IMR-90 (cell line): ENCODE measurements at regions not wholly inside any gene's neighbourhood (a gene's known extent, or its start where the extent isn't known, plus 50 kb on each side); places are given as distances from the start of the nearest gene placed in this dataset.

Experiments
- ATAC-seq: fragments of 200-7000 bp; cut with Tn5 transposase; 2 replicates; pipeline ENCODE4 v1.9.1; 2020; ENCODE audit warnings: low read depth, mild to moderate bottlenecking, moderate library complexity
- BruUV-seq: library from RNA; stranded (reverse); fragments of 400-500 nt; replicated peaks from 2 replicates; lab custom pipeline; 2021; lab: Mats Ljungman, UMichigan
- CTCF ChIA-PET: fragments of 300-600 bp; formaldehyde crosslinking; extraction: SDS; loops from one replicate; lab custom pipeline; 2021; ENCODE audit warnings: antibody characterized with exemption; lab: Yijun Ruan, JAX
- POLR2A ChIA-PET: fragments of 300-600 bp; sonication (Branson Sonifier 250); formaldehyde crosslinking; loops from one replicate; lab custom pipeline; 2022; ENCODE audit warnings: antibody characterized with exemption; ENCODE audit not compliant: unreplicated experiment; lab: Charles Lee
- DNase-seq: peaks from one replicate; pipeline ENCODE4 v3.0.0; 2013
- H2AFZ ChIP-seq: replicated peaks from 2 replicates; pipeline ENCODE3; 2013; ENCODE audit warnings: low read length, mild to moderate bottlenecking; ENCODE audit not compliant: poor library complexity
- H2AK5ac ChIP-seq: 2 replicates; pipeline ENCODE4 v1.6.1; 2013; ENCODE audit warnings: low read depth, low read length, inconsistent platforms
- H2AK9ac ChIP-seq: replicated peaks from 2 replicates; pipeline ENCODE3; 2013; ENCODE audit warnings: mild to moderate bottlenecking, low read depth, low read length, moderate library complexity; ENCODE audit not compliant: poor library complexity
- H2BK120ac ChIP-seq: 2 replicates; pipeline ENCODE4 v1.6.1; 2013; ENCODE audit warnings: low read depth, low read length, inconsistent platforms
- H2BK15ac ChIP-seq: 3 replicates; pipeline ENCODE4 v1.6.1; 2013; ENCODE audit warnings: low read depth, low read length, inconsistent platforms
- H2BK20ac ChIP-seq: 2 replicates; pipeline ENCODE4 v1.6.1; 2013; ENCODE audit warnings: low read depth, mild to moderate bottlenecking, inconsistent platforms, low read length, moderate library complexity
- H2BK5ac ChIP-seq: 2 replicates; pipeline ENCODE4 v1.6.1; 2013; ENCODE audit warnings: mild to moderate bottlenecking, low read depth, low read length, inconsistent platforms; ENCODE audit not compliant: poor library complexity, severe bottlenecking
- H3K14ac ChIP-seq: replicated peaks from 2 replicates; pipeline ENCODE4 v1.6.1; 2013; ENCODE audit warnings: low read depth, low read length, inconsistent platforms
- H3K18ac ChIP-seq: 2 replicates; pipeline ENCODE4 v1.6.1; 2013; ENCODE audit warnings: low read depth, low read length, control low read depth
- H3K23ac ChIP-seq: 2 replicates; pipeline ENCODE4 v1.6.1; 2013; ENCODE audit warnings: low read depth, low read length, inconsistent platforms
- H3K27ac ChIP-seq: 2 replicates; pipeline ENCODE4 v1.5.1; 2013; ENCODE audit warnings: mild to moderate bottlenecking, control low read depth, low read length; ENCODE audit not compliant: insufficient read depth
- H3K27me3 ChIP-seq: 2 replicates; pipeline ENCODE4 v1.6.1; 2013; ENCODE audit warnings: low read length; ENCODE audit not compliant: control insufficient read depth, insufficient read depth
- H3K36me3 ChIP-seq: 2 replicates; pipeline ENCODE4 v1.6.1; 2013; ENCODE audit warnings: low read length, mixed read lengths; ENCODE audit not compliant: control insufficient read depth, insufficient read depth
- H3K4ac ChIP-seq: 2 replicates; pipeline ENCODE4 v1.6.1; 2013; ENCODE audit warnings: low read depth, low read length, inconsistent platforms
- H3K4me1 ChIP-seq: 2 replicates; pipeline ENCODE4 v1.6.1; 2013; ENCODE audit warnings: low read length, mixed read lengths; ENCODE audit not compliant: control insufficient read depth, insufficient read depth
- H3K4me2 ChIP-seq: 2 replicates; pipeline ENCODE4 v1.6.1; 2013; ENCODE audit warnings: low read depth, mild to moderate bottlenecking, control low read depth, low read length, moderate library complexity
- H3K4me3 ChIP-seq: 2 replicates; pipeline ENCODE4 v1.5.1; 2013; ENCODE audit warnings: low read depth, mild to moderate bottlenecking, control low read depth, low read length, moderate library complexity; ENCODE audit not compliant: insufficient read depth
- H3K56ac ChIP-seq: 2 replicates; pipeline ENCODE4 v1.6.1; 2013; ENCODE audit warnings: low read length, inconsistent platforms; ENCODE audit not compliant: insufficient read depth; ENCODE audit errors: extremely low read depth
- H3K79me1 ChIP-seq, 2 experiments: 2 replicates each; pipeline ENCODE4 v1.6.1; 2013; ENCODE audit warnings: low read length in 2 of 2, inconsistent platforms in 1 of 2, low read depth in 1 of 2
- H3K9ac ChIP-seq: 2 replicates; pipeline ENCODE4 v1.6.1; 2013; ENCODE audit warnings: low read depth, low read length, control low read depth
- H3K9me1 ChIP-seq: 2 replicates; pipeline ENCODE4 v1.6.1; 2013; ENCODE audit warnings: low read length, inconsistent platforms; ENCODE audit not compliant: insufficient read depth
- H3K9me3 ChIP-seq: 2 replicates; pipeline ENCODE4 v1.6.1; 2013; ENCODE audit warnings: low read length; ENCODE audit not compliant: control insufficient read depth, insufficient read depth
- H4K20me1 ChIP-seq: 2 replicates; pipeline ENCODE4 v1.6.1; 2013; ENCODE audit warnings: low read length, inconsistent platforms; ENCODE audit not compliant: insufficient read depth
- H4K5ac ChIP-seq: 2 replicates; pipeline ENCODE4 v1.6.1; 2013; ENCODE audit warnings: mild to moderate bottlenecking, low read depth, low read length, control low read depth
- H4K8ac ChIP-seq, 2 experiments: 2 replicates each; pipeline ENCODE4 v1.6.1; 2013; ENCODE audit warnings: low read depth in 2 of 2, low read length in 2 of 2, control low read depth in 1 of 2, inconsistent platforms in 1 of 2
- H4K91ac ChIP-seq: 2 replicates; pipeline ENCODE4 v1.6.1; 2013; ENCODE audit warnings: low read depth, low read length, inconsistent platforms; ENCODE audit not compliant: insufficient read depth
- BHLHE40 ChIP-seq: fragments of 150-350 bp; IDR thresholded peaks from 2 replicates; pipeline ENCODE4 v1.6.1; 2016; ENCODE audit warnings: mild to moderate bottlenecking, low read depth, low read length
- CHD1 ChIP-seq: IDR thresholded peaks from 2 replicates; pipeline ENCODE4 v1.6.1; 2012; ENCODE audit warnings: low read depth, low read length, improper control_type of control experiment
- ELK1 ChIP-seq: fragments of 150-350 bp; IDR thresholded peaks from 2 replicates; pipeline ENCODE4 v1.6.1; 2016; ENCODE audit warnings: low read depth, mild to moderate bottlenecking, low read length, moderate library complexity, borderline replicate concordance
- FOS ChIP-seq: fragments of 150-350 bp; IDR thresholded peaks from 2 replicates; pipeline ENCODE4 v1.6.1; 2016; ENCODE audit warnings: low read depth, low read length
- POLR2A ChIP-seq: IDR thresholded peaks from 2 replicates; pipeline ENCODE4 v1.6.1; 2012; ENCODE audit warnings: mild to moderate bottlenecking, low read depth, low read length
- RCOR1 ChIP-seq: IDR thresholded peaks from 2 replicates; pipeline ENCODE4 v1.6.1; 2012; ENCODE audit warnings: mild to moderate bottlenecking, low read length, improper control_type of control experiment; ENCODE audit not compliant: insufficient replicate concordance
- RFX5 ChIP-seq: IDR thresholded peaks from 2 replicates; pipeline ENCODE4 v1.8.0; 2012; ENCODE audit warnings: low read depth, mild to moderate bottlenecking, low read length, moderate library complexity
- SMC3 ChIP-seq: fragments of 150-350 bp; IDR thresholded peaks from 2 replicates; pipeline ENCODE4 v1.6.1; 2016; ENCODE audit warnings: low read depth, mild to moderate bottlenecking, antibody characterized with exemption, low read length, moderate library complexity
- WGBS, 2 experiments: methylation state at CpG; one replicate each; pipeline versions ENCODE4 v1.1.5 to v1.1.7; 2013; ENCODE audit warnings: missing lambda C conversion rate in 2 of 2; ENCODE audit not compliant: insufficient read length in 1 of 2; ENCODE audit errors: extremely low coverage in 2 of 2; 5-methylcytosine and 5-hydroxymethylcytosine counted together
- dilution Hi-C: fragments of 300-500 bp; cut with HindIII; formaldehyde crosslinking; loops from one replicate; pipeline ENCODE4 v1.14.3; 2018; ENCODE audit warnings: low sequenced_read_pairs; ENCODE audit not compliant: unreplicated experiment
- in situ Hi-C: fragments of 300-500 bp; cut with MboI; formaldehyde crosslinking; loops from 3 replicates; pipeline ENCODE4 v1.14.3; 2019; ENCODE audit warnings: low sequenced_read_pairs, inconsistent platforms, mixed read lengths
- intact Hi-C: fragments of 100-400 bp; cut with micrococcal nuclease; formaldehyde crosslinking; loops from 2 replicates; pipeline ENCODE4 v1.10.0; 2022

GRCh38 chr12:107322063-107322462 lies 228.7 kb upstream of the CRY1 start:
- Histone ChIP-seq H3K27ac (no peak overlapping the region), H3K23ac (no peak overlapping the region), H4K91ac (no peak overlapping the region), H3K4me1 (no peaks in the 10 kb centered on the region; the same call in 1 of the 2 replicates), H3K56ac (no peak overlapping the region), H3K36me3 (no peaks in the 10 kb centered on the region), H2AK5ac (no peak overlapping the region), H3K9me3 (no peaks in the 10 kb centered on the region), H2BK5ac (no peak overlapping the region), H2BK15ac (no peak overlapping the region), H3K79me1 (no peaks in the 10 kb centered on the region), H3K9ac (no peak overlapping the region), H3K4me2 (no peak overlapping the region), H3K27me3 (peaks cover 9% of the 10 kb centered on the region), H2BK20ac (no peak overlapping the region), H3K4me3 (no peak overlapping the region), H3K9me1 (no peaks in the 10 kb centered on the region), H4K20me1 (no peaks in the 10 kb centered on the region), H4K5ac (no peak overlapping the region), H3K14ac (no peak overlapping the region), H2BK120ac (no peak overlapping the region), H3K4ac (no peak overlapping the region), H4K8ac (no peak overlapping the region), H2AFZ (no peak overlapping the region), H3K18ac (no peak overlapping the region), H2AK9ac (no peak overlapping the region)
- BruUV-seq, result no TSS peak
- dilution Hi-C loops, result no loop called here
- no CpG with 5 or more reads among the region's 3 CpGs for WGBS, 2 experiments
- TF ChIP-seq POLR2A, result no peak
- no peak for TF ChIP-seq FOS
- TF ChIP-seq BHLHE40, result no peak
- TF ChIP-seq SMC3, result no peak
- TF ChIP-seq CHD1, result no peak
- TF ChIP-seq ELK1, result no peak
- no peak for TF ChIP-seq RFX5
- TF ChIP-seq RCOR1, result no peak
- in situ Hi-C loops, result no loop called here
- POLR2A ChIA-PET, result no interaction called here
- CTCF ChIA-PET, result no interaction called here
- DNase-seq, result no peak
- intact Hi-C loops, result no loop called here
- no peak for ATAC-seq
